A673 (cell line): ENCODE measurements at regions not wholly inside any gene's neighbourhood (a gene's known extent, or its start where the extent isn't known, plus 50 kb on each side); places are given as distances from the start of the nearest gene placed in this dataset.

Experiments used
- EZH2 ChIP-seq: fragments of 200-600 bp; sonication (generic); IDR thresholded peaks from 2 replicates; pipeline ENCODE4 v1.6.1; 2017; ENCODE audit warnings: borderline replicate concordance, low read depth, mild to moderate bottlenecking, mixed read lengths, antibody characterized with exemption, low read length; ENCODE audit not compliant: poor library complexity, severe bottlenecking
- TF ChIP-seq, protein P1 (sequence below): fragments of 300-800, 200-600 bp; sonication (generic); conservative IDR thresholded peaks from 2 replicates; pipeline ENCODE4 v1.5.1; 2017; ENCODE audit warnings: low read depth, mild to moderate bottlenecking, antibody characterized with exemption, low read length, moderate library complexity, mixed read lengths

- TF ChIP-seq, protein P1, sequence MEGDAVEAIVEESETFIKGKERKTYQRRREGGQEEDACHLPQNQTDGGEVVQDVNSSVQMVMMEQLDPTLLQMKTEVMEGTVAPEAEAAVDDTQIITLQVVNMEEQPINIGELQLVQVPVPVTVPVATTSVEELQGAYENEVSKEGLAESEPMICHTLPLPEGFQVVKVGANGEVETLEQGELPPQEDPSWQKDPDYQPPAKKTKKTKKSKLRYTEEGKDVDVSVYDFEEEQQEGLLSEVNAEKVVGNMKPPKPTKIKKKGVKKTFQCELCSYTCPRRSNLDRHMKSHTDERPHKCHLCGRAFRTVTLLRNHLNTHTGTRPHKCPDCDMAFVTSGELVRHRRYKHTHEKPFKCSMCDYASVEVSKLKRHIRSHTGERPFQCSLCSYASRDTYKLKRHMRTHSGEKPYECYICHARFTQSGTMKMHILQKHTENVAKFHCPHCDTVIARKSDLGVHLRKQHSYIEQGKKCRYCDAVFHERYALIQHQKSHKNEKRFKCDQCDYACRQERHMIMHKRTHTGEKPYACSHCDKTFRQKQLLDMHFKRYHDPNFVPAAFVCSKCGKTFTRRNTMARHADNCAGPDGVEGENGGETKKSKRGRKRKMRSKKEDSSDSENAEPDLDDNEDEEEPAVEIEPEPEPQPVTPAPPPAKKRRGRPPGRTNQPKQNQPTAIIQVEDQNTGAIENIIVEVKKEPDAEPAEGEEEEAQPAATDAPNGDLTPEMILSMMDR, result no peak
- no peak for TF ChIP-seq EZH2
Observed at GRCh38 chr5:142478113-142478512, 153.3 kb upstream of the SPRY4 start.
